ENCODE measurements at regions not wholly inside any gene's neighbourhood (a gene's known extent, or its start where the extent isn't known, plus 50 kb on each side); places are given as distances from the start of the nearest gene placed in this dataset.

GRCh38 chr13:112124141-112124540 is 57.2 kb downstream of the SOX1 start:
- DNase-seq (ENCODE audit: low spot score), result no peak

GRCh38 chr13:112127564-112128330 is 60.8 kb downstream of the SOX1 start:
- DNase-seq (ENCODE audit: low spot score), result no peak

GRCh38 chr13:112128331-112128610 is 61.3 kb downstream of the SOX1 start:
- DNase-seq (ENCODE audit: low spot score), result no peak

GRCh38 chr13:112130418-112130817 is 63.5 kb downstream of the SOX1 start:
- DNase-seq (ENCODE audit: low spot score), result no peak

GRCh38 chr13:112131081-112131712 is 64.2 kb downstream of the SOX1 start:
- DNase-seq (ENCODE audit: low spot score), result no peak

- DNase-seq (ENCODE audit: low spot score), result no peak
Measured at GRCh38 chr13:112131713-112132113, 64.8 kb downstream of the SOX1 start.

GRCh38 chr13:112132142-112132541 is 65.2 kb downstream of the SOX1 start:
- no peak for DNase-seq (ENCODE audit: low spot score)

GRCh38 chr13:112132619-112133018 is 65.7 kb downstream of the SOX1 start:
- DNase-seq (ENCODE audit: low spot score), result no peak

GRCh38 chr13:112133499-112134390 is 66.8 kb downstream of the SOX1 start:
- no peak for DNase-seq (ENCODE audit: low spot score)

GRCh38 chr13:112134391-112135075 is 67.6 kb downstream of the SOX1 start:
- DNase-seq (ENCODE audit: low spot score), result no peak

- no peak for DNase-seq (ENCODE audit: low spot score)
Measured at GRCh38 chr13:112136095-112136494, 69.1 kb downstream of the SOX1 start.

- DNase-seq (ENCODE audit: low spot score), result no peak
Measured at GRCh38 chr13:112137144-112137543, 70.2 kb downstream of the SOX1 start.

GRCh38 chr13:112140366-112140765 is 73.4 kb downstream of the SOX1 start:
- DNase-seq (ENCODE audit: low spot score), result no peak

- DNase-seq (ENCODE audit: low spot score), result no peak
Measured at GRCh38 chr13:112141643-112142400, 74.9 kb downstream of the SOX1 start.

- DNase-seq (ENCODE audit: low spot score), result no peak
Measured at GRCh38 chr13:112142401-112142930, 75.5 kb downstream of the SOX1 start.

GRCh38 chr13:112143046-112143752 is 76.2 kb downstream of the SOX1 start:
- no peak for DNase-seq (ENCODE audit: low spot score)

- DNase-seq (ENCODE audit: low spot score), result no peak
Measured at GRCh38 chr13:112143753-112144615, 77.0 kb downstream of the SOX1 start.

- no peak for DNase-seq (ENCODE audit: low spot score)
Measured at GRCh38 chr13:112144616-112145550, 77.9 kb downstream of the SOX1 start.
